ENCODE measurements at regions not wholly inside any gene's neighbourhood (a gene's known extent, or its start where the extent isn't known, plus 50 kb on each side); places are given as distances from the start of the nearest gene placed in this dataset.

GRCh38 chr22:48741540-48741939, 1086.1 kb downstream of the BRD1 start:
- H3K27me3 ChIP-seq (ENCODE audit: control insufficient read depth, insufficient read depth, low read length), result no peaks in the 10 kb centered on the region
- H3K4me3 ChIP-seq (ENCODE audit: low read length), result no peak overlapping the region
- no peaks in the 10 kb centered on the region for H3K4me1 ChIP-seq (ENCODE audit: control insufficient read depth, insufficient read depth, low read length)
- no peak overlapping the region for H3K9ac ChIP-seq (ENCODE audit: low read length)
- H3K27ac ChIP-seq (ENCODE audit: low read depth, low read length), result no peak overlapping the region
- no peaks in the 10 kb centered on the region for H3K36me3 ChIP-seq (ENCODE audit: control insufficient read depth, insufficient read depth, low read length)

GRCh38 chr22:48740731-48741405, 1086.8 kb downstream of the BRD1 start:
- Histone ChIP-seq H3K27ac (ENCODE audit: low read depth, low read length) (no peak overlapping the region), H3K4me1 (ENCODE audit: control insufficient read depth, insufficient read depth, low read length) (no peaks in the 10 kb centered on the region), H3K4me3 (ENCODE audit: low read length) (no peak overlapping the region), H3K9ac (ENCODE audit: low read length) (no peak overlapping the region), H3K27me3 (ENCODE audit: control insufficient read depth, insufficient read depth, low read length) (no peaks in the 10 kb centered on the region), H3K36me3 (ENCODE audit: control insufficient read depth, insufficient read depth, low read length) (no peaks in the 10 kb centered on the region)

GRCh38 chr22:48740086-48740730, 1087.5 kb downstream of the BRD1 start:
- Histone ChIP-seq H3K4me3 (ENCODE audit: low read length) (no peak overlapping the region), H3K27me3 (ENCODE audit: control insufficient read depth, insufficient read depth, low read length) (no peaks in the 10 kb centered on the region), H3K27ac (ENCODE audit: low read depth, low read length) (no peak overlapping the region), H3K9ac (ENCODE audit: low read length) (no peak overlapping the region), H3K36me3 (ENCODE audit: control insufficient read depth, insufficient read depth, low read length) (no peaks in the 10 kb centered on the region), H3K4me1 (ENCODE audit: control insufficient read depth, insufficient read depth, low read length) (no peaks in the 10 kb centered on the region)

- H3K27ac ChIP-seq (ENCODE audit: low read depth, low read length), result no peak overlapping the region
- H3K36me3 ChIP-seq (ENCODE audit: control insufficient read depth, insufficient read depth, low read length), result no peaks in the 10 kb centered on the region
- no peaks in the 10 kb centered on the region for H3K4me1 ChIP-seq (ENCODE audit: control insufficient read depth, insufficient read depth, low read length)
- no peak overlapping the region for H3K4me3 ChIP-seq (ENCODE audit: low read length)
- H3K9ac ChIP-seq (ENCODE audit: low read length), result no peak overlapping the region
- no peaks in the 10 kb centered on the region for H3K27me3 ChIP-seq (ENCODE audit: control insufficient read depth, insufficient read depth, low read length)
Measured at GRCh38 chr22:48739348-48740085, 1088.2 kb downstream of the BRD1 start.

- Histone ChIP-seq H3K27ac (ENCODE audit: low read depth, low read length) (no peak overlapping the region), H3K4me1 (ENCODE audit: control insufficient read depth, insufficient read depth, low read length) (no peaks in the 10 kb centered on the region), H3K36me3 (ENCODE audit: control insufficient read depth, insufficient read depth, low read length) (no peaks in the 10 kb centered on the region), H3K9ac (ENCODE audit: low read length) (no peak overlapping the region), H3K27me3 (ENCODE audit: control insufficient read depth, insufficient read depth, low read length) (no peaks in the 10 kb centered on the region), H3K4me3 (ENCODE audit: low read length) (no peak overlapping the region)
Measured at GRCh38 chr22:48738204-48738980, 1089.3 kb downstream of the BRD1 start.

- Histone ChIP-seq H3K4me3 (ENCODE audit: low read length) (no peak overlapping the region), H3K27ac (ENCODE audit: low read depth, low read length) (no peak overlapping the region), H3K4me1 (ENCODE audit: control insufficient read depth, insufficient read depth, low read length) (no peaks in the 10 kb centered on the region), H3K36me3 (ENCODE audit: control insufficient read depth, insufficient read depth, low read length) (no peaks in the 10 kb centered on the region), H3K9ac (ENCODE audit: low read length) (no peak overlapping the region), H3K27me3 (ENCODE audit: control insufficient read depth, insufficient read depth, low read length) (no peaks in the 10 kb centered on the region)
Measured at GRCh38 chr22:48737461-48738203, 1090.0 kb downstream of the BRD1 start.

- Histone ChIP-seq H3K27ac (ENCODE audit: low read depth, low read length) (no peak overlapping the region), H3K9ac (ENCODE audit: low read length) (no peak overlapping the region), H3K36me3 (ENCODE audit: control insufficient read depth, insufficient read depth, low read length) (no peaks in the 10 kb centered on the region), H3K4me3 (ENCODE audit: low read length) (no peak overlapping the region), H3K4me1 (ENCODE audit: control insufficient read depth, insufficient read depth, low read length) (no peaks in the 10 kb centered on the region), H3K27me3 (ENCODE audit: control insufficient read depth, insufficient read depth, low read length) (no peaks in the 10 kb centered on the region)
Measured at GRCh38 chr22:48736593-48737460, 1090.8 kb downstream of the BRD1 start.

GRCh38 chr22:48734961-48735360, 1092.7 kb downstream of the BRD1 start:
- H3K4me1 ChIP-seq (ENCODE audit: control insufficient read depth, insufficient read depth, low read length), result no peaks in the 10 kb centered on the region
- no peak overlapping the region for H3K27ac ChIP-seq (ENCODE audit: low read depth, low read length)
- no peak overlapping the region for H3K4me3 ChIP-seq (ENCODE audit: low read length)
- H3K9ac ChIP-seq (ENCODE audit: low read length), result no peak overlapping the region
- H3K36me3 ChIP-seq (ENCODE audit: control insufficient read depth, insufficient read depth, low read length), result no peaks in the 10 kb centered on the region
- no peaks in the 10 kb centered on the region for H3K27me3 ChIP-seq (ENCODE audit: control insufficient read depth, insufficient read depth, low read length)

GRCh38 chr22:48734359-48734758, 1093.3 kb downstream of the BRD1 start:
- H3K36me3 ChIP-seq (ENCODE audit: control insufficient read depth, insufficient read depth, low read length), result no peaks in the 10 kb centered on the region
- no peak overlapping the region for H3K27ac ChIP-seq (ENCODE audit: low read depth, low read length)
- H3K4me1 ChIP-seq (ENCODE audit: control insufficient read depth, insufficient read depth, low read length), result no peaks in the 10 kb centered on the region
- no peaks in the 10 kb centered on the region for H3K27me3 ChIP-seq (ENCODE audit: control insufficient read depth, insufficient read depth, low read length)
- H3K9ac ChIP-seq (ENCODE audit: low read length), result no peak overlapping the region
- H3K4me3 ChIP-seq (ENCODE audit: low read length), result no peak overlapping the region

GRCh38 chr22:48729499-48730171, 1098.0 kb downstream of the BRD1 start:
- H3K36me3 ChIP-seq (ENCODE audit: control insufficient read depth, insufficient read depth, low read length), result no peaks in the 10 kb centered on the region
- H3K4me3 ChIP-seq (ENCODE audit: low read length), result no peak overlapping the region
- no peak overlapping the region for H3K9ac ChIP-seq (ENCODE audit: low read length)
- H3K4me1 ChIP-seq (ENCODE audit: control insufficient read depth, insufficient read depth, low read length), result no peaks in the 10 kb centered on the region
- H3K27ac ChIP-seq (ENCODE audit: low read depth, low read length), result no peak overlapping the region
- H3K27me3 ChIP-seq (ENCODE audit: control insufficient read depth, insufficient read depth, low read length), result no peaks in the 10 kb centered on the region
